Cardiac septum (tissue), 1 donor: ENCODE measurements at regions not wholly inside any gene's neighbourhood (a gene's known extent, or its start where the extent isn't known, plus 50 kb on each side); places are given as distances from the start of the nearest gene placed in this dataset.
A peak's percentile ranks its signal among the peaks of the same experiment; 100 is the strongest.
"Not testable (repeated sequence)": the region's sequence is repeated elsewhere in the genome, so short reads cannot be mapped to it uniquely, and the experiment has no call there.

Experiments
- DNase-seq: peaks from one replicate; pipeline ENCODE4 v3.0.0-alpha.2; 2020; ENCODE audit warnings: low spot score
- intact Hi-C: fragments of 100-400 bp; cut with DNase I; formaldehyde crosslinking; loops from one replicate; pipeline ENCODE4 v1.14.0; 2022
- donor health status: DM: no; HTN: no; CAD: no.

- intact Hi-C loops, DNase-seq: not testable (repeated sequence)
These were observed 182.5 kb upstream of the FAM20C start for GRCh38 chr7:9919-10318.

GRCh38 chr7:32565-33280 lies 159.6 kb upstream of the FAM20C start:
- DNase-seq: peak; percentile 33
- intact Hi-C loops: not testable (repeated sequence)

- peak; percentile 76 for DNase-seq
- intact Hi-C loops: not testable (repeated sequence)
These were observed 157.2 kb upstream of the FAM20C start for GRCh38 chr7:35121-35541.

GRCh38 chr7:36539-36938 lies 155.8 kb upstream of the FAM20C start:
- DNase-seq, intact Hi-C loops: not testable (repeated sequence)

- intact Hi-C loops, DNase-seq: not testable (repeated sequence)
These were observed 154.7 kb upstream of the FAM20C start for GRCh38 chr7:37656-38055.

- DNase-seq, intact Hi-C loops: not testable (repeated sequence)
These were observed 153.9 kb upstream of the FAM20C start for GRCh38 chr7:38444-38843.

- DNase-seq: peak; percentile 63
- intact Hi-C loops: not testable (repeated sequence)
These were observed 152.2 kb upstream of the FAM20C start for GRCh38 chr7:39984-40740.

GRCh38 chr7:40799-41750 lies 151.3 kb upstream of the FAM20C start:
- peak; percentile 71 for DNase-seq
- intact Hi-C loops: no loop called here

GRCh38 chr7:41917-42565 lies 150.3 kb upstream of the FAM20C start:
- peak; percentile 39 for DNase-seq
- intact Hi-C loops: no loop called here

GRCh38 chr7:43791-44540 lies 148.4 kb upstream of the FAM20C start:
- intact Hi-C loops: no loop called here
- DNase-seq: peak; percentile 31

GRCh38 chr7:44541-44896 lies 147.9 kb upstream of the FAM20C start:
- intact Hi-C loops: no loop called here
- DNase-seq: peak; percentile 61

GRCh38 chr7:45106-46090 lies 147.0 kb upstream of the FAM20C start:
- intact Hi-C loops: no loop called here
- peak; percentile 63 for DNase-seq

- DNase-seq: peak; percentile 33
- intact Hi-C loops: no loop called here
These were observed 146.1 kb upstream of the FAM20C start for GRCh38 chr7:46123-46829.

GRCh38 chr7:46830-47140 lies 145.6 kb upstream of the FAM20C start:
- intact Hi-C loops: no loop called here
- no peak for DNase-seq

- intact Hi-C loops: no loop called here
- no peak for DNase-seq
These were observed 140.8 kb upstream of the FAM20C start for GRCh38 chr7:51456-52068.

GRCh38 chr7:52100-52499 lies 140.3 kb upstream of the FAM20C start:
- no peak for DNase-seq
- intact Hi-C loops: no loop called here

GRCh38 chr7:53531-53930 lies 138.8 kb upstream of the FAM20C start:
- intact Hi-C loops: no loop called here
- DNase-seq: peak; percentile 29
